Left ventricle myocardium inferior (tissue), 1 donor: ENCODE measurements at regions not wholly inside any gene's neighbourhood (a gene's known extent, or its start where the extent isn't known, plus 50 kb on each side); places are given as distances from the start of the nearest gene placed in this dataset.

Experiments
- DNase-seq: peaks from one replicate; pipeline ENCODE4 v3.0.0-alpha.2; 2020
- H3K27ac ChIP-seq: fragments of 200-600 bp; replicated peaks from 2 replicates; pipeline ENCODE4 v1.8.0; 2021
- H3K27me3 ChIP-seq: fragments of 200-600 bp; 2 replicates; pipeline ENCODE4 v1.8.0; 2021; ENCODE audit warnings: low read depth
- H3K36me3 ChIP-seq: fragments of 200-600 bp; 2 replicates; pipeline ENCODE4 v1.8.0; 2021
- H3K4me1 ChIP-seq: fragments of 200-600 bp; 2 replicates; pipeline ENCODE4 v1.8.0; 2021
- H3K4me3 ChIP-seq: fragments of 200-600 bp; 2 replicates; pipeline ENCODE4 v1.8.0; 2021; ENCODE audit warnings: mild to moderate bottlenecking, moderate library complexity
- H3K9me3 ChIP-seq: fragments of 200-600 bp; replicated peaks from 2 replicates; pipeline ENCODE4 v1.8.0; 2021
- intact Hi-C: fragments of 100-400 bp; cut with micrococcal nuclease; formaldehyde crosslinking; loops from one replicate; pipeline ENCODE4 v1.11.0; 2022
- TF ChIP-seq, protein P1 (sequence below): fragments of 200-600 bp; IDR thresholded peaks from 2 replicates; pipeline ENCODE4 v1.8.0; 2021; ENCODE audit warnings: antibody characterized with exemption, mild to moderate bottlenecking, borderline replicate concordance
- donor health status: DM: no; HTN: yes; CAD: no; lungs with severe emphysema.

- H3K27me3 ChIP-seq, result no peaks in the 10 kb centered on the region
- intact Hi-C loops, result no loop called here
- H3K9me3 ChIP-seq, result peaks cover 14% of the 10 kb centered on the region
- no peaks in the 10 kb centered on the region for H3K36me3 ChIP-seq
- peak overlapping the region; percentile 65 for H3K27ac ChIP-seq
- no peak for DNase-seq
- no peak overlapping the region for H3K4me3 ChIP-seq
- TF ChIP-seq, protein P1, sequence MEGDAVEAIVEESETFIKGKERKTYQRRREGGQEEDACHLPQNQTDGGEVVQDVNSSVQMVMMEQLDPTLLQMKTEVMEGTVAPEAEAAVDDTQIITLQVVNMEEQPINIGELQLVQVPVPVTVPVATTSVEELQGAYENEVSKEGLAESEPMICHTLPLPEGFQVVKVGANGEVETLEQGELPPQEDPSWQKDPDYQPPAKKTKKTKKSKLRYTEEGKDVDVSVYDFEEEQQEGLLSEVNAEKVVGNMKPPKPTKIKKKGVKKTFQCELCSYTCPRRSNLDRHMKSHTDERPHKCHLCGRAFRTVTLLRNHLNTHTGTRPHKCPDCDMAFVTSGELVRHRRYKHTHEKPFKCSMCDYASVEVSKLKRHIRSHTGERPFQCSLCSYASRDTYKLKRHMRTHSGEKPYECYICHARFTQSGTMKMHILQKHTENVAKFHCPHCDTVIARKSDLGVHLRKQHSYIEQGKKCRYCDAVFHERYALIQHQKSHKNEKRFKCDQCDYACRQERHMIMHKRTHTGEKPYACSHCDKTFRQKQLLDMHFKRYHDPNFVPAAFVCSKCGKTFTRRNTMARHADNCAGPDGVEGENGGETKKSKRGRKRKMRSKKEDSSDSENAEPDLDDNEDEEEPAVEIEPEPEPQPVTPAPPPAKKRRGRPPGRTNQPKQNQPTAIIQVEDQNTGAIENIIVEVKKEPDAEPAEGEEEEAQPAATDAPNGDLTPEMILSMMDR, result no peak
- H3K4me1 ChIP-seq, result peaks cover 10% of the 10 kb centered on the region
Observed at GRCh38 chr13:50730496-50731351, 112.8 kb downstream of the DLEU7 start.

DNA sequence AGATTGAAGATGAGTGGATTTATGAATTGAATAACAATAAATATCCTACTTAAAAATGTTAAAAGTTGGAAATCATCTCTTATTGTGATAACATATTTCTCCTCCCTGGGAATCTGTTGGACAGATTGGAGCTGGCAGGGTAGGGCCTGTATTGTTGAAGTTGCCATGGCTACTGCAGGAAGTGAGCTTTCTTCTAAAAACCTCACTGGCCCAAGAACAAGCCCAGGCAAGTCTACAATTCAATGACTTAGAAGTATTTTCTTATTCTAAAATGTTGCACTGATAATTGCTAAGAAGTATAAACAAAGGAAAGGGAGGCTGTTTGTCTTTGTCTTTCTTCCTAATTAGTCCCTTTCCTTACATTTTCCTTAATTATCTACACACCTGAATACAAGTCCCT, 112.1 kb downstream of the DLEU7 start:
- TF ChIP-seq, protein P1, result no peak
- intact Hi-C loops, result no loop called here
- no peak overlapping the region for H3K4me3 ChIP-seq
- peaks cover 10% of the 10 kb centered on the region for H3K4me1 ChIP-seq
- peak overlapping the region; percentile 65 for H3K27ac ChIP-seq
- H3K36me3 ChIP-seq, result no peaks in the 10 kb centered on the region
- H3K9me3 ChIP-seq, result peaks cover 14% of the 10 kb centered on the region
- DNase-seq, result no peak
- no peaks in the 10 kb centered on the region for H3K27me3 ChIP-seq

DNA sequence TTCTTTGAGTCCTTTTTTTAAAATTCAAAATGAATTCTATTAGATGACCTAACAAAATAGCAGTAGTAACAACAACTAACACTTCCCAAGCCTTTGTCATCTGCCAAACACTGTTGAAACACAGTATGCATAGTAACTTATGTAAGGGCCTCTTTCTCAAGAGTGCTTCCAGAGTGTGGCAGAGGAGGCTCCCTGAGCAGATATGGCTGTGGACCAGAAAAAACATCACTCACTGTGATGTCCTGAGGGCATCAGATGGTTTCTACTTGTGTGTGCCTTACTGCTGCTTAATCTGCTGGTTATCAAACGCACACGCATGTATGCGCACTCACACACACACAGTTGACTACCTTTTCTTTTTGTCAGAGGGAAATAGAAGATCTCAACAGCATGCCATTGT, 110.8 kb downstream of the DLEU7 start:
- H3K9me3 ChIP-seq, result peaks cover 14% of the 10 kb centered on the region
- TF ChIP-seq, protein P1, result no peak
- no peaks in the 10 kb centered on the region for H3K36me3 ChIP-seq
- H3K4me1 ChIP-seq, result peaks cover 10% of the 10 kb centered on the region
- H3K4me3 ChIP-seq, result no peak overlapping the region
- H3K27ac ChIP-seq, result no peak overlapping the region
- intact Hi-C loops, result no loop called here
- DNase-seq, result no peak
- H3K27me3 ChIP-seq, result no peaks in the 10 kb centered on the region

DNA sequence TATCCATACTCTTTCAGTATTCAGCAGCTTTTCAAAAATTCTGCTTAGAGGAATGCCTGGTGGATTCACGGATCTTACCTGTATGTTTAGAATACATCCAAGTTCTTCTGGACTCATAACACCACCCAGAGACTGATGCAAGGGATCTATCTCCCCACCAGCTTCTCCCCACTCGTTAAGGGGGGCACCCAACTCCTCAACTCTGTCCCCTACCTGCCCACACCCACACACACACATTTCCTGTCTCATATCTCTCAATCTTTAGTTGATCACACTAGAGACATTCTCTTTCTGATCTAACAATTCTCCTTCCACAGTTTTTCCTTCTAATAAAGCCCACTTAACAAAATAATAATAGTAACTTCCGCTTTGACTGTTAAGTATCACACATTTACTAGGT, 110.1 kb downstream of the DLEU7 start:
- intact Hi-C loops, result no loop called here
- H3K9me3 ChIP-seq, result peaks cover 14% of the 10 kb centered on the region
- H3K4me3 ChIP-seq, result no peak overlapping the region
- DNase-seq, result no peak
- no peak overlapping the region for H3K27ac ChIP-seq
- TF ChIP-seq, protein P1, result no peak
- no peaks in the 10 kb centered on the region for H3K27me3 ChIP-seq
- peaks cover 10% of the 10 kb centered on the region for H3K4me1 ChIP-seq
- H3K36me3 ChIP-seq, result no peaks in the 10 kb centered on the region

GRCh38 chr13:50735071-50735470, 108.4 kb downstream of the DLEU7 start:
- H3K27me3 ChIP-seq, result no peaks in the 10 kb centered on the region
- intact Hi-C loops, result no loop called here

More at GRCh38 chr13:50735071-50735470, 108.4 kb downstream of the DLEU7 start:
- TF ChIP-seq, protein P1, result no peak
- H3K27ac ChIP-seq, result no peak overlapping the region
- no peak for DNase-seq
- H3K9me3 ChIP-seq, result peaks cover 8% of the 10 kb centered on the region
- peaks cover 10% of the 10 kb centered on the region for H3K4me1 ChIP-seq
- no peak overlapping the region for H3K4me3 ChIP-seq
- H3K36me3 ChIP-seq, result no peaks in the 10 kb centered on the region
